ENCODE measurements at regions not wholly inside any gene's neighbourhood (a gene's known extent, or its start where the extent isn't known, plus 50 kb on each side); places are given as distances from the start of the nearest gene placed in this dataset.

GRCh38 chr7:156163747-156164146 lies 351.5 kb upstream of the SHH start:
- TF ChIP-seq CTCF (conservative IDR thresholded peaks at IDR 0.05) = no peak
- TF ChIP-seq ZFX (IDR thresholded peaks at IDR 0.05) = no peak

Measured in C4-2B (cell line).